ENCODE measurements at regions not wholly inside any gene's neighbourhood (a gene's known extent, or its start where the extent isn't known, plus 50 kb on each side); places are given as distances from the start of the nearest gene placed in this dataset.

- TF ChIP-seq CTBP2 (IDR thresholded peaks at IDR 0.05; ENCODE audit: borderline replicate concordance, insufficient read depth, insufficient read length, low read length) = no peak
- no peak for TF ChIP-seq KDM4A (IDR thresholded peaks at IDR 0.05; ENCODE audit: low read depth, low read length, severe bottlenecking)
- TF ChIP-seq SRF (IDR thresholded peaks at IDR 0.05; ENCODE audit: low read depth, low read length) = no peak
- TF ChIP-seq ASH2L (IDR thresholded peaks at IDR 0.05; ENCODE audit: low read length) = no peak
- TF ChIP-seq CHD1 (IDR thresholded peaks at IDR 0.05; ENCODE audit: low read depth, low read length) = no peak
These were observed 82.7 kb upstream of the SFSWAP start (continued) for GRCh38 chr12:131628023-131628740.

Data from H1 (cell line).